Cerebellar cortex (tissue), 1 donor: ENCODE measurements at regions not wholly inside any gene's neighbourhood (a gene's known extent, or its start where the extent isn't known, plus 50 kb on each side); places are given as distances from the start of the nearest gene placed in this dataset.
"Not testable (repeated sequence)": the region's sequence is repeated elsewhere in the genome, so short reads cannot be mapped to it uniquely, and the experiment has no call there.

Experiments used
- DNase-seq: peaks from one replicate; pipeline ENCODE4 v3.0.0-alpha.2; 2015; ENCODE audit warnings: low spot score

DNA sequence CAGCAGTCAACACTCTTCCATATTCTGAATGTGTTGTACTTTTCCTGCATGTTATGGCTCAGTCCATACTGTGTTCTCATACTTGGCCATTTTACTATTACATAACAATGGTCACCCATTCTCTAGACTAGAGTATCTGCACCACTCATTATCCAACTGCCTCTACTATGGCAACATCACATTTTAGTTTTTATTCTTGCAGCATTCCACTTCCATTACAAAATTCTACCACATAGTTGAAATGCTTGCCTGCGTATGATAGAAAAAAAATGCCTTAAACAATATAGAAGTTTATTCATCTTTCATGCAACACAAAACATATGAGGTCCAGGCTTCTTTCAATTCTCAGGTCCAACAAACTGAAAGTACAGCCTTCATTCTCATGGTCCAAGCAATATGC lies 128.0 kb downstream of the TENT5A start:
- no peak for DNase-seq

DNA sequence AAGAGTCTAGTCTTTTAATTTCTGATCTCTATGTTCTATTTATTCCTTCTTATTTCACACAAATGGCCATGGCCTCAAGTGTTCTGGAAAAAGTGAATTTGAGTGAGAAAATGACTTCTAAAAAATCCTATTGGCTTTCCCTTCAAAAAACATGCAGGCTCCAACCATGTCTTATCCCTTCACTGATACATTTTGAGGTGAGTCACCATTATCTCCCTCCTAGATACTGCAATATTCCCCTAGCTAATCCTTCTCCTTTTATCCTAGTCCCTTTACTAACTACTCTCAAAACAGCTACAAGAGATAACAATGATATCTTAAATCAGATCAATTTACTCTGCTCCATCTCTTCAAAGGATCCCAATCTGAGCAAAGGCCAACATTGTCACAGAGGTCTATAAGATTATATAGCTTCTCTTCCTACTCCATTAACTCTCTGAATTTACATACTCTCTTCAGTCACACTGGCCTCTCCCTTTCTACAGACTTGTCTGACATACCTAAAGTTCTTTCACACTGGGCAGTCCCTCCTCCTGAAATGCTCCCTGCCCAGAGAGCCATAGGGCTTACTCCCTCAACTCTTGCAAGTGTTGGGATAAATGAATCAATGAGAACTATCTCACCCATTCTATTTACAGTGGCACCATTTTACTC lies 129.2 kb downstream of the TENT5A start:
- DNase-seq: no peak

DNA sequence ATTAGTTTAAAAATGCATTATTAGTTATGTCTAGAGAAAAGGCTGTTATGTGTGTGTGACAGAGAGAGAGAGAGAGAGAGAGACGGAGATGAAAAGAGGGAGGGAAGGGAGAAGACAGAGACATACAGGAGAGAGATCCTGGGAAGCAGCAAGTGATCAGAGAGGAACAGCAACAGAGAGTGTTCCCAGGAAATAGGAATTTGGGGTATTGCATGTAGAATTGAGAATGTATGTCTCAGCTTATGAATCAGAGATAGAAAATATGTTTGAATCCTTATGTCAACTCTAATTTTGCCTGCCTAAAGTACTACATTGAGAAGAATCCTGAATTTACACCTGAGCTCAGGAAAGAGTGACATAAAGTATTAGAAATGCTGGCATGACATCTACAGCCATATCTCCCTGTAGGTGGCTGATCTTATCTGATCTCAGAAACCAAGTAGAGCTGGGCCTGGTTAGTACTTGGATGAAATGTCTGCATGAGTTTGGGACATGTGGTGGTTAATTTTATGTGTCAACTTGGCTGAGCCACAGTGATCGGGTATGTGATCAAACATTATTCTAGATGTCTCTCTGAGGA lies 130.6 kb downstream of the TENT5A start:
- no peak for DNase-seq

DNA sequence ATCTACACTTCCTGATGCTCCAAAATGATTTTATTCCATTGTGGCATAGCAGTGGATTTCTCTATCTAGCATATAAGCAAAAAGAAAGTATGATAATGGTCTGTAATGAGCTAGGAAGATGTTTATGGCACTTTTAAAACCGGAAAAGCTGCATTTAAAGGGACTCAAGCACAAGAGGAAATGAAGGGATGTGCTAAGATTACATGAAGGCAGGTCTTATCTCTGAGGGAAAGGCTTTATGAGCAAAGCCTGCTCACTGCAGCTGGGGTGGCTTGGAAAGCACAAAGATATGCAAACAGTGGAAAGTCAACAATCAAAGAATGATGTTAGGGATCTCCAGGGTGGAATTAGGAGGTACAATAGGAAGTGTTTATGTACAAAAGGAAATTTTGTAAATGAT lies 138.2 kb downstream of the TENT5A start:
- DNase-seq: no peak

DNA sequence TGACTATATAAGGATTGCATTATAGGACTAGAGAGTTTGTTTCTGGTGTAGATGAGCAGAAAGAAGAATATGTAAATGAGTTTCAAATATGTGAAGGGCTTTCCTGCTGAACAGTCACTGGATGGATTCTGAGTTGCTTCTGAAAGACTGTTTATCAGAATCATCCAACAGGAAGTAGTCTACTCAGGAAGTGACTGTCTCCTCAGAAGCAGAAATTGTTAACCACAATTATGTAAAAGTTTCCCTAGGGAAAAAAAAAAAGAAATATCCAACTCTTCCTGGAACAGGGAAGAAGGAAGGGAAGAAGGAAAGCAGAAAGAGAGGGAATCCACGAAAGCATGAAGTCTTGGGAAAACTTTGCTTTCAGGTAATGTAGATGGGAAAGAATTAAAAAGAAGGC lies 138.9 kb downstream of the TENT5A start:
- DNase-seq: no peak

DNA sequence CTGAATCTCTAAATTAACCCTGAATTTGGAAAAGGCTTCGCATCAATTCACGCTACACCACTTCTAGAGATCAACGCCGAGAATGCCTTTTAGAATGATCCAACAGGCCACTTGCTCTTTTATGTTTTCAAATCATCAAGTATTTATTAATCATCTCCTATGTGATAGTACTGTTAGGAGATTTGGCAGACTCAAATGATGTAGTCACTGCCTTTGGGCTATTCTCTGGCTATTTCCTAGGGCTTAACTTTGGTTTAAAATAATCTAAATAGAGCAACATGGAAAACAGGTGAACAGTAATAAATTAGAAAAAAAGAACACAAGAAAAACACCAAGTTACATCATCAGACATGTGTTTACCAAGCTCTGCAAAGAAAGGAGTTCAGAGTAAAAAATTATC lies 140.3 kb downstream of the TENT5A start:
- no peak for DNase-seq

DNA sequence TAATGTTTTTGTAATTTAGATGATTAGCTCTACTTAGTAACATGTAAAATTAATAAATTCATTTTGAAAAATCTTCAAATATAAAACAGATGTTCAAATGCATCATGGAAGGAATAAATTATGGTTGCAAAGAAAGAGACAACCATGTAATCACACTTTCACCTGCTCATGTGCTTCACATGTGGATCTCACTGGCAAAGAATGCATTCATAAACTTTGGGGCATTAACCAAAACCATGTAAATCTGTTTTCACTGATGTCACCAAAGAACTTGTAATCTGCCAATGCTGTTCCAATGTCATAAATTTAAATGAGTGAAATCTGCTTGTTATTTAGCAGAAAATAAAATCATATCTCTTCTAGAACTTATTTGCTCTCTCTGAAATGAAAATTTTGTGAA lies 142.7 kb downstream of the TENT5A start:
- no peak for DNase-seq

DNA sequence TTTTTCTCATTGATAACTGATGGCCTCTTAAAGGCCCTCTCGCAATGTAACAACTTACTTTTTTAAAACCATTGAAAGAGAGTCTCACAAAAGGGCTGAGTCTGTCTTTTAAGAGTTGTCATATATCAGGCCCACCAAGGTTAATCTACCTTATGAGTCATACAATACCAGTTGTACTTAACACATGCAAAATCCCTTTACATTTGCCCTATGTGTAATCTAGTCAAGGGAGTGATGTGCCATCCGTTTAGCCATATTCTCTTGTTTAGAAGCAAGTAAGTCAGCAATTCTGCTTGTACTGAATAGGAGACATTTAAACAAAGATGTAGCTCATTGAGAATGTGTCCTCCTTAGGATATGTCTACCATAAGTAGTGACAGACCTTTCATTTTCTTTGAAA lies 143.7 kb downstream of the TENT5A start:
- no peak for DNase-seq

DNA sequence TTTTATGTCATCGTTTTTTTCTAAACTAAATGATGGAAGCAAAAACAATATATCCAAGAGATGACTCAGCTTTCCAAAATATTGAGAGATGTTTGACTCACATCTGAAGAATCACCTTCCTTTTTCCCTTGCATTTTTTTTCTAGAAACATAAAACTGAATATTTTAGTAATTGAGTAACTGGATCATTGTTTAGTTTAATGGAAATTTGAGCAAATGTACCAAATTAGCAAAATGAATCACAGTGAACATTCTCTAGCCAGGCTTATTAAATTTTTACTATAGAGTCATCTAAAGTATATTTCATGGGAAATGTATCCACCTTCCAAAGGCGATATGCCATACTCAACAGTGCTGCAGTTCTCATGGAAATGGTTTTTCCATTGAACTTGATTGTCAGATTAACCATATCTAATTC lies 145.5 kb downstream of the TENT5A start:
- DNase-seq: no peak

DNA sequence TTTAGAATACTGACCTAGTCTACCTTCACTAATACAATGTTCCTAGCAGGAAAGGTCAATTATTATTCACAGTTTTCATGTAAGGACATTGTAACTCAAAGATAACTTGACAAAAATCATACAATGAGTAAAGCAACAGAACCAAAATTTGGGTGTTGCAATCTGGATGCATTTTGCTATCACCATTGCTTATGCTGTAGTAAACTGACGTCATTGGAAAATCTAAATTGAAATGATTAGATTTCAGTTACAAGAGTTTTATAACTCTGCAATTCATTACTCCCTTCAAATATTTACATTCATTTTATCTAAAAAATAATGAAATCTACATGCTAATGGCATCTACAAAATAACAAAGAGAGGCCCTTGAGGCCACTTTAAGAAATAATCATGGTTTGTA lies 147.0 kb downstream of the TENT5A start:
- no peak for DNase-seq

DNA sequence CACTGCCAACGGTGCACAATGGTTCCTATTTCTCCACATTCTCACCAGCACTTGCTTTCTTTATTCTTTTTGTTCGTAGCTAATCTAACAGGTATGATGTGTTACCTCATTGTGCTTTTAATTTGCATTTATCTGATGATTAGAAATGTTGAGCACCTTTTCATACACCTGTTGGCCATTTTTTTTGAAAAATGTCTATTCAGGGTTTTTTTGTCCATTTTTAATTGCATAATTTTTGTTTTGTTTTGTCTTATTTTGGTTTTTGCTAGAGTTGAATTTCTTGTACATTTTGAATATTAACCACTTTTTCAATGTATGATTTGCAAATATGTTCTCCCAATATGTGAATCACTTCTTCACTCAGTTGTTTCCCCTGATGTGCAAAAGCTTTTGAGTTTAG lies 150.6 kb downstream of the TENT5A start:
- DNase-seq: no peak

DNA sequence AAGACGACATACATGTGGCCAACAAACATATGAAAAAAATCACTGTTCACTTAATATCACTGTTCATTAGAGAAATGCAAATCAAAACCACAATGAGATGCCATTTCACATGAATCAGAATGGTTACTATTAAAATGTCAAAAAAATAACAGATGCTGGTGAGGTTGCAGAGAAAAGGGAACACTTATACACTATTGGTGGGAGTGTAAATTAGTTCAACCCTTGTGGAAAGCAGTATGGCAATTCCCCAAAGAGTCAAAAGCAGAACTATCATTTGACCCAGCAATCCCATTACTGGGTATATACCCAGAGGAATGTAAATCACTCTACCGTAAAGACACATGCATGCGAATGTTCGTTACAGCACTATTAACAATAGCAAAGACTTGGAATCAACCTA lies 152.0 kb downstream of the TENT5A start:
- not testable (repeated sequence) for DNase-seq

DNA sequence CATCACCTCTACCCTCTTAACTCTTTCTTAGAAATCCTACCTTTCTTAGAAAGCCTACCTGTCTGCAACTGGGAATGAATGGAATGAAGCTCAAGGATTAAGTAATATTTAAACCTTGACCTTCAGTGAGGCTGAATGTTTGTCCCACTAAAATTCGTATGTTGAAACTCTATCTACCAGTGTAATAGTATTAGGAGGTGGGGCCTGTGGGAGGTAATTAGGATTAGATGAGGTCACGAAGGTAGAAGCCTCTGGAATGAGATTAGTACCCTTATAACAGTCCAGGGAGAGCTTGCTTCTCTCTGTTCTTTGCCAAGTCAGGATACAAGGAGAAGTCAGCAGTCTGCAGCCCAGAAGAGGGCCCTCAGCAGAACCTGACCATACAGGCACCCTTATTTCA lies 158.0 kb downstream of the TENT5A start:
- no peak for DNase-seq

DNA sequence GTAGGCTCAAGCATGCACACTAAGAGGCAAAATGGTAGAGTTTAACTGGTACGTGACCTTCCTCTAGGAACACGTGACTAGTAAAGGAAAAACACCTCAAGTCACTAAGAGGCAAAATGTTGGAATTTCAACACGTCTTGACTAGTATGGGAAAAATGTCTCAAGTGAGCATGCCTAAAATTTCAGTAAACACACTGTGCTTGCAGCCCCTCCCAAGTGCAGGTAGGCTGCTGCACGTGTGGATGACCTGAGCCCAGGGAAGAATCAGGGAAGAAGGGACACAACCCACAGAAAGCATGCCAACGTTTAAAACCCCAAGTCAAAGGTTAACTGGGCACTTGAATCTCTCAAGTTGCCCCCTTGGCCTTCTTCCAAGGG lies 162.2 kb downstream of the TENT5A start:
- no peak for DNase-seq

DNA sequence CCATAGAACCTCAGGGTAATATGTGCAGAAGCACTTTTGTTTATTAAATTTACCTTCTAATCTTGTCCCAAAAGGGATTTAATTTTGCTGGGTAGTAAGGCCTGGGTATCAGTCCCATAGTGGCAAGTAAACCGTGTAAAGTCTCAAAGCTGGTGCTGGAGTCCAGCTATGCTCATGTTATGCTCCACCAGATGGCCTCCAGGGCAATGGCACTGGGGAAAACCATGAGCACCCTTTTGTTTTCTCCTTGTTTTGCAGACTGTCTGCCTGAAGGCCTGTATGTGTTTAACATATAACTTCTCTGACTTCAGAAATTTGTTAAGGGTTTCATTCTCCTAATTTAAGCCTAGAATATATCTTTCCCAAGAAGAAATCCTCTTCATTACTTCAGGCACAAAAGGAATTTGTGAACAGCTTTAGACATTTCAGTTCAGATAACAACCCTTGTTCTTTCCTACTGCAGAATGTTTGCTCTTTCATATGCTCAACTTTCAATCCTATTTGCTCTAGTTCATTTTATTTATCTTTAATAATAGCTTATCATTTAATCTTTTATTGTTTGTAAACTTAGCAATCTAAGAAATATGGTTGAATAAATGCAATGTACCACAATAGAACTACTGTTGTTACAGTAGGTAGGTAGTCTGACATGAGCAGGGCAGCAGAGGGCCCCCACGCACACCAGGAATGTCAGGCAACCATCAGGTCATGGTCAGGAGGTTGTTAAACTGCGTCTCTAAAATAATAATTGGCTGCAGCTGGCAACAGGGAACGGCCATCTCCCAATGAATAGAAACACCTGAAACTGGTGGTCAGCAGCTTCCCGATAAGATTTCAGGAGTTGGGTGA lies 162.8 kb downstream of the TENT5A start:
- DNase-seq: no peak

DNA sequence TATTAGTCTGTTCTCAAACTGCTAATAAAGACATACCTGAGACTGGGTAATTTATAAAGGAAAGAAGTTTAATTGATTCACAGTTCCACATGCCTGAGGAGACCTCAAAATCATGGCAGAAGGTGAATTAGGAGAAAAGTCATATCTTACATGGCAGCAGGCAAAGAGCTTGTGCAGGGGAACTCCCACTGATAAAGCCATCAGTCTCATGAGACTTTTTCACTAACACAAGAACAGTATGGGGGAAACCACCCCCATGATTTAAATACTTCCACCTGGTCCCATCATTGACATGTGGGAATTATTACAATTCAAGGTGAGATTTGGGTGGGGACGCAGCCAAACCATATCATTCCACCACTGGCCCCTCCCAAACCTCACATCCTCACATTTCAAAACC lies 166.8 kb downstream of the TENT5A start:
- DNase-seq: not testable (repeated sequence)

DNA sequence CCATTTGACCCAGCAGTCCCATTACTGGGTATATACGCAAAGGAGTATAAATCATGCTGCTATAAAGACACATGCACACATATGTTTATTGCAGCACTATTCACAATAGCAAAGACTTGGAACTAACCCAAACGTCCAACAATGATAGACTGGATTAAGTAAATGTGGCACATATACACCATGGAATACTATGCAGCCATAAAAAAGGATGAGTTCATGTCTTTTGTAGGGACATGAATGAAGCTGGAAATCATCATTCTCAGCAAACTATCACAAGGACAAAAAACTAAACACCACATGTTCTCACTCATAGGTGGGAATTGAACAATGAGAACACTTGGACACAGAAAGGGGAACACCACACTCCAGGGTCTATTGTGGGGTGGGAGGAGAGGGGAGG lies 168.3 kb downstream of the TENT5A start:
- DNase-seq: not testable (repeated sequence)

DNA sequence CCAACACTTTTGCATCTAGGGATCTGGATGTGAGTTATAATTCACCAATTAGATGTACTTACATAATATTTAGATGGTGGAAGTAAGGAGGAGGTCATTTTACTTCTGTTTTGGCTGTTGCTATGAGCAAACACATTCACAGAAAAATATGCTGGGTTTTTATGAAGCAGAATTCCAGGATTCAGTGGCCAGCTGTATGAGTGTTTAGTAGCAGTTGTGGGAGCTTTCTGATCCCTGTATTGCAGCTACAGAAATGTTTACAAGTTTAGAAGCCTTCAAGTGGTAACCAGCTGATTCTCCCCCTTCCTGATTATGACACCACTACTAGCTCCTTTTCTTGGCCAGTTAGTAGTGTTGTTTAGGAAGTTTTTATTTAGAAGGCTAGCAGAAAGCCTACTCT lies 177.0 kb downstream of the TENT5A start:
- no peak for DNase-seq

DNA sequence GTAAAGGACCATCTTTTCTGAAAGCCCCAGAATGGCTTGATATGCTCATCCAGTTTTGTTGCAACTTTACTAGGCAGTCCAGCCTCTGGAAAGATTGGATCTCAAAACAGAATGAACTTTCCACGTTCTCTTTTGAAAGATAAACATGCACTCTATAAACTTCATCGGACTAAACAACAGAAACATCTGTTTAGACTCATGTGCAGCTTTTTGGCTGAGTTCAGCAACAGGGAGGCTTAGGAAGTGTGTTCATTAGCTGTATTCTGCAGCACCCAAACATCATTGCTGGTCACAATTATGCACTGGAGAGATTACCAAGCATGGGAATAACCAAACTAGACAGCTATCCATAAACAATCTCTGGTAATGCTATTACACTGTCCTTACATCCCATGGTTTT lies 180.5 kb downstream of the TENT5A start:
- DNase-seq: no peak

DNA sequence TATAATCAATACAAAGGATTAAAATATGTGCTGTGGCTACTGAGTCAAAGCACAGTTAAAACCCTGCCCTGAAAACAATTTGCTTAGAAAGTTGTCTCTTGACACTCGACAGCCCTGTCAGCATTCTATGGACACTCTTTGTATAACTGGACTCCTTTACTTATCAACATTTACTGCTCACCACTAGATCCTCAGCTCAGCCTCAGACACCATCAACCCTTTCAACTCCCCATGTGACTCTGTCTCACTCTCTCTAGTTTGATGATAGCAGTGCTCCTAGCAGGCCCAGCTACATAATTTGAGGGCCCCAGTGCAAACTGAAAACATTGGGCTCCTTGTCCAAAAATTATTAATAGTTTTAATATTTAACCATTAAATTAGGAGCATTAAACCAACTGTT lies 181.8 kb downstream of the TENT5A start:
- no peak for DNase-seq

DNA sequence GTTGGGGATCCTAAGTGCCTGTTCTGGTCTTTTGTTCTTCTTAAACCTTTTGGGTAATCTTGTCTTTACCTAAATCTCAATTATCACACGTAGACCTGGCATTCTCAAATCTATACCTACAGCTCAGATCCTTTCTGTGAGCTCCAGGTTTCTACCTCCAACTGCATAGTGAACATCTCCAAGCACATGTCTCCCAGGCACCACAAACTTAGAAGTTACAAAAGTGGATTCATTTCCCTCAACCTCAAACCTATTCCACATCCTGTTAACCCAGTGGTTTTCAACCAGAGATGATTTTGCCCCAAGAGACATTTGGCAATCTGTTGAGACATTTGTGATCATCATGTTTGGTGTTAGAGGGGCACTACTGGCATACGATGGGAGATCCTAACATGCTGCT lies 183.5 kb downstream of the TENT5A start:
- DNase-seq: no peak

DNA sequence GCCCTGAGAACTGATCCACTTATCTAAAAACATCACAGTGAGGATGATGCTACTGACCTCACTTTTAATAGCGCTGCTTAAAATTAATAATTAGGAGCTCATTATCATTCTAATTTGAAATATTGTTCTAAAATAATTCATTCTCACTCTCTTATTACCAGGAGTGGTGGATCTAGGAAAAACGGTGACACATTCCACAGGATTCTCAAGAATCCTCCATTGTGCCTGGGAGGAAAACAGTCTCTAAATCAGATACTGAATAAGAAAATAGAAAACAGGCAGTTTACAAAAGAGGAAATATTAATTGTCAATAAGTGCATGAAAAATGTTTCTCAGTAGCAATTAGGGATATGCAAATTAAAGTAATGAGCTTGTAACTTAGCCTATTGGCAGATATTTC lies 187.4 kb downstream of the TENT5A start:
- no peak for DNase-seq

DNA sequence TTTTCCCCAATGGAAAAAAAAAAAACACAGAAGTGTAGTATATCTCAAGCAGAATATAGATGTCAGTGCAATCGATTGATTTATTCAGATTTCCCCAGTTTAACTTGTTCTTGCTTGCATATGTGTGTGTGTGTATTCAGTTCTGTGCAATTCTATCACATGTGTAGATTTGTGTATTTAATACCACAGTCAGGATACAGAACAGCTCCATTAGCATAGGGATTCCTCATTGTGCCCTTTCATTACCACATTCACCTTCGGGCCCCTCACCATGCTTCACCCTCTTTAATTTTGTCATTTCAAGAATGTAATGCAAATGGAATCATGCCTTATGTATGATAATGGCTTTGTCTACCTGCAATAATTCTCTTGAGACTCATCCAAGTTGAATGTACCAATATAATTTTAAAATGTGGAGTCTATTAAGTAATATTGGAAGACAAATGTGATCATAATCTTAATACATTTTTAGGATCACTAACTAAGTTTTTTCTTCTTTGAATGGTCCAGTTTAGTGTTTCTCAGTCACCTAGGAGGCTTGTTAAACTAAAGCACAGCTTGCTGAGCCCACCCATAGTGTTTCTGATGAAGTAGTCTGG lies 187.9 kb downstream of the TENT5A start:
- DNase-seq: no peak
